AML-193 (cell line): ENCODE measurements at regions not wholly inside any gene's neighbourhood (a gene's known extent, or its start where the extent isn't known, plus 50 kb on each side); places are given as distances from the start of the nearest gene placed in this dataset.
"Not testable (repeated sequence)": the region's sequence is repeated elsewhere in the genome, so short reads cannot be mapped to it uniquely, and the experiment has no call there.

Experiments
- DNase-seq, 2 experiments: peaks; one replicate each; lab custom pipeline; 2025; lab: John Stamatoyannopoulos, UW

DNA sequence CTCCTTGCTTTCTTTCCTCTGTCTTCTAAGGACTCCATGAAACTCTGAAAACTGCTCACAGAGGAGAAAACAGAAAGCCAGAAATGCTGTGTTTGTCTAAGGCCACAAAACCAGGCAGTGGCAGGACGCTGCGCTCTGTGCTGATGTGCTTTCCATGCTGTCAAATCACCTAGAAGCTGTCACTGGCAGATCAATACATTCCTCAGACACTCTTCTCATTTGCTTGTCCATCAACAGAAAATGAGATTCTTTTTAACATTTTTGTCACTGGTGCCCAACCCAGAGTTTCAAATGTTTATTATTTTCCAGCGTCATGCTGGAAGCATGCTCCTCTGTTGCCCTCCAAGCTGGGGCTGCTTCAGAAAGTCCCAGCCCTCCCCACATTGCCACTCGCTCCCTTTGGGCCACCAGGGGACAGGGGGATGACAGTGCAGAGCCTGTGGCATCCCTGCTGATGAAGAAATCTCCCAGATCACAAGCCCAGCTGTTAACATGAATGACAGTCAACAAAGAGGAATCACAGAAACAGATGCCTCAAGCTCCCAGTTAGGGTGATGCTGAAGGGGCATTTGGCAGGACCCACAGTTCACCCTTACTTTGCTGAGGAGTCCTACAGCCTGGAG is 117.5 kb upstream of the MEIS1 start:
- DNase-seq = no peak

DNA sequence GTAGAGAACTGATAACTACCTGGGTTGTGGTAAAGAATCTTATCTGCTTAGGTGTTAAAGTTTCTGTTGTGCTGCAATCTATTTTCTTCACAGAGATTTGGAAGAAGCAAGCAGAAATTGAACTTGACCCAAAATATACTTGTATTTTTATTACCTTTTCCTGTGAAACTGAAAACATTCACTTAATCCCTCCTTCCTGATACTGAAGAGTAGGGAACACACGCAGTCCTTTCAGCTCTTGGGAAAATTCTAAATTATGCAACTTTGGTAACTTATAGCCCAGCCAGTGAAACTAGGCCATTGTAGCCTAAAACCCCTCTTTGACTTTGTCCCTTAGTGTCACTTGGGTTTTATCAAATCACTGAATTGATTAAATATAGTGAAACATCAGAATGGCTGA is 128.4 kb upstream of the MEIS1 start:
- no peak for DNase-seq

DNA sequence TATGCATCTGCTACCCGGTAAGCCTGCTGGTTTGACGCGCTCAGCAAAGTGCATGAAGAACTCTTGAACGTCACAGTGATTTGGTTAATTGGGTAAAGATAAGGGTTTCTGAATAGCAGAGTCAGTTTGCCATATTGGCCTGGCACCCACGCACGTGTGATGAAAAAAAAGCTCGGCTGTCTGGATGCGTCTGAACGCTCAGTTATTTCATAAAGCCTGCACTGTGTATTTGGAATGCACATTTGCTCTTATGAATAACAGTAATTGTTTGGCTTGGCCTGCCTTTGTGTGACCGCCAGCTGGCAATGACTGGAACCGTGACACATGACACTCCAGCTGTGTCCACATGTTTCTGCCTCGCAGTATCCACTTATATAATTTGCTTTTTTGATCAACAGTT is 129.2 kb upstream of the MEIS1 start:
- DNase-seq = no peak

- DNase-seq = no peak
These were observed 131.5 kb upstream of the MEIS1 start for GRCh38 chr2:66303471-66303870.

GRCh38 chr2:66301767-66302140 is 133.2 kb upstream of the MEIS1 start:
- no peak for DNase-seq

DNA sequence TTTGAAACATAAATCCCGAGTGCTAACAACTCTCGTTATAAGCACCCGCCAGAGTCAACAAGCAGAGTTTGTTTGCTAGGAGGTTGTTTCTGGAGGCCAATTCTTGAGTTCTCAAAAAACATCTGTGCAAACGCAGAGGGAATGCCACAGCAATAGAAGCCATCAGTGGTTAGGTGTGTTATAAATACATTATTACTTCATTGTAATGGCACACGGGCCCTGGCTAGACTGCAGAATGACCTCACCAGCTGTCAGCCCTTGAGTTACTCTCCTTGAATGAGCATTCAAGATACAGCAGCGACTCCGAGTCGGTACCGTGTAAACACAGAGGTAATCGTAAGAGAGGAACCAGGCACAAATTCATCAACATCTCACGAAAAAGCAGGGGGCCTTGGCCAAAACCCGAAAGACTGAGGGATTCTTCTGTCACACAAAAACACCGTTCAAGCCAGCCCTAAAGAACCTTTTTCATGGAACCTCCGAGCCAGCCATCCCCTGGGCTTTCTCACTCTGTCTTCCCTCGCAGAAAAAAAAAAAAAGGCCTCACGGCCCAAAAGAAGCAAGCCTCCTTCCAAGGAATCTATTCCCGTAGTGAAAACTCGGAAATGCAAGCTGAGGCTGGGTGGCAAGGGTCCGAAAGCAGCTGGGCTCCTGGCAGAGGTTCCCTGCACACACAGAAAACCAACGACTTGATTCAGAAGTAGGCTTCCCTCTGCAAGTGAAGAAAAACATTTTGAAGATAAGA is 133.7 kb upstream of the MEIS1 start:
- no peak for DNase-seq

- DNase-seq = no peak
These were observed 151.1 kb upstream of the MEIS1 start for GRCh38 chr2:66283787-66284186.

DNA sequence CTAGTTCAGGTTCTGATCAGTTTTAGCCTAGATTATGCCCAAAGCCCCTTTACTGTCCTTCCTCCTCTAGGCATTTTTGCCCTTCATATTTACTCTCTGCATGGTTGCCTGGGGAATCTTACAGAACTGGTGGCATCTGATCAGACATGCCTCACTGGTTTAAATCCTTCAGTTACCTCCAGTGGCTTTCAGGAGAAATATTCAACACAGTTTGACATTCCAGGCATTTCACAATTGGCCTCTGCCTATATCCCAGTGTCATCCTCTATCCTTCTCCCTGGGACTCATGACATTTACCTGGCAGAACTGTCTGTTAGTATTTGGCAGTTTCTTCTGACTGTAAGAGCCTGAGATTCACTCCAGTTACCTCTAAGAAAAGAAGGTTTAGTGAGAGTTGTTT is 152.9 kb upstream of the MEIS1 start:
- DNase-seq = no peak

DNA sequence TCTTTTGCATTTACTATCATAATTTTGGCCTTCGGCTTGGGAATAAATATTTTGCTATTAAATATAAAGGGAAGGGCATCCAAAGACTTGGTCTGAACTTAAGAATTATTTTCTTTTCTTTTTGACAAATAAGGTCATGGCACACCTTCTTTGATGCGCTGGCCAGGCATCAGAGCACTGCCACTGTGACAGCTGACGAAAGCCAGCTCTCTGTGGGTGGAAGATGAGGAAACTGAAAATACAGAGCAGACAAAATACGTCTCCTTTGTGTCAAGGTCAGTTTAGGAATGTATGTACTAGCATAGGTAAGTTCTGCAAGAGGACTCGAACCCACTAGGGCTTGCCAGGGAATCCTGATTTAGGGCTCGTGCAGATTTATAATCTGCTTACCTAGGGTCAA is 155.9 kb upstream of the MEIS1 start:
- no peak for DNase-seq

DNA sequence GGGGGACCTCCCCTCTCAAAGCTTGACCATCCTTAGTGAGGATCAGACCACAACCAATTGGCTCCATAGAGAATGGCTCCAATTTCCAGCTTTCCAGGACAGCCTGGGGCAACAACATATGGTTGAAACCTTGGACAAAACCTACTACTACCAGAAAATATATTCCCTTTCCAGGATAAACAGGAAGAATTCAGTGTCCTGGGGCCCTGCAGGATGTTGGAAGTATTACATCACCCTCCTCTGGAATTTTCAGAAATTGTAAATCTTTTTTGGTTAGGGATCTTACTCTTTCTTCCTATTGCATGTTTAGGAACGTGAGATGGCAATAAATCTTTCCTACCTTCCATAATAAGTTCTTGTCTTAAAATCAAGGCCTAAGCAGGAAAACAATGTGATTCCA is 158.9 kb upstream of the MEIS1 start:
- DNase-seq = no peak

DNA sequence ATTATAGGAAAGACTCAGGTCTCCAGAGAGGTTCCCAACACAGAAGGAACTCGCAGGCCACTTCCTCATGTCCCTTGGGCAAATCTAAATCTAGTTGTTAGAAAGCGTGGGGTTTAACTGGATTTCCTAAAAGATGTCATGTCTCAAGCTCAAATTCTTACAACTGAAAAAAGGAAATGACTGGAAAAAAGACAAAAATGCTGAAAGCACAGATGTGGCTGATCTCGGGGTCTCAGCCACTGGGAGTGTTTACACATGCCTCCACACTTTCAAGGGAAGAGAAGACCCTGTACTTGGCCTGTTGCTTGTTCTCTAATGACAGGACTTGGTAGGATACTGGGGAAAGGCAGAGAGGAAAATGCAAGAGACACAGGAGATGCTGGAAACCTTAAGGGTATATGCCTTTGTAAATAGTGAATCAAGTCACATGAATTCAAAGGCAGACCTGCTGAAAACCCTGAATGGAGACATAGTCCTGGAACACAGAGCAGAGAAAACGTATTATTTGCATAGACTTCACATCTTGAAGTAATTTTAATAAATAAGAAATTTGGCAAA is 160.9 kb upstream of the MEIS1 start:
- DNase-seq = no peak

- no peak for DNase-seq
These were observed 162.2 kb upstream of the MEIS1 start for GRCh38 chr2:66272751-66273150.

DNA sequence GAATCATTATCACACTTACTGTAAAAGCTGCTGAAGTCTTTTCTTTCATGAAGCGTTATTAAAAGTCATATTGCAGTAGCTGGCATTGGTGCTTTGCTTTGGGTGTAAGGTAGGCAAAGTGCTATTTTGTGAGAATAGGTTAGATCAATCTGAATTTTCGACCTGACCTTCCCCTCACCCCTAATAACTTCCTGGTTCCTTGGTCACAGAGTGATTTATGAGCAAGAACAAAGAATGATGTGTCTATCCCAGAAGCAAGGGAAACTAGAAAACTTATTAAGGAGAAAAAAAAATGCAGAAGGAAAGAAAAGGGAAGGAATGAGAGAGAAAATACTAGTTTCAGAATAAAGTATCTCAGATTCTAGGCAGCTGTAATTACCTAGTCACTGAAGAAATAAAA is 163.1 kb upstream of the MEIS1 start:
- no peak for DNase-seq

DNA sequence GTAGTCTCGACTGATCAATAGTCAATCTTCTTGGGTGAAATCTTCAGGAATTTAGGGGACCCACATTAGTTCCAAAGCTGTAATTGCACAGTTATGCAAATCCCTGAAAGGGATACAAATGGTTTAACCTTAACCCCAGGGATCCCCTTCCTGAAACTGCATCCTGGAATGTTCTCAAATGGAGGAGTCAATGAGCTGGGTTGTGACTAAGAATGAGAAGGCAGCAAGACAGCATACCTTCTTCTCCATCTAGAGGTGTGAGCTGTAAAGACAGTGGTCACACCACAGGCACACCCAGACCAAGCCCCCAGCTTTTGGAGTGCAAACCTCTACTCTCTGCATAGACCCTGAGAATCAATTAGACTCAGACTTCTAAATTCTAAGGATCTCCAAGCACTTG is 164.7 kb upstream of the MEIS1 start:
- DNase-seq = no peak

GRCh38 chr2:66269166-66269565 is 165.8 kb upstream of the MEIS1 start:
- no peak for DNase-seq

GRCh38 chr2:66268756-66269155 is 166.2 kb upstream of the MEIS1 start:
- DNase-seq = no peak

DNA sequence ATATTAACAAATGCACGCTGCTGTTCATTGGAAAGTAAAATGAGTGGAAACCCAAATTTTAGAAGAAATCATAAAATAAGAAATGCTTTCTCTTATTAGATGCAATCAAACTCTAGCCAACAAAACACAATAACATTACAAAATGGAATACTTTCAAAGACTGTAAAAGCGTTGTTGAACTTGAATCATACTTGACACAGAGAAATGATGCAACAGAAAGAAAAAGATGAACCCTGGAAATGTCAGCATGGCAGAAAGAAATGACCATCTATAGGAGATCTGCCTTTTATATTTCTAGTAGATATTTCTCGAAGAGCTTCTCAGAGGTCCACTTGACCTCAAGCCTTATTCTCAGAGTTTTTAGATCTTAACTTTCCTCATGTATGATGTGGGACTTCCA is 170.6 kb upstream of the MEIS1 start:
- no peak for DNase-seq

GRCh38 chr2:66255867-66256266 is 179.1 kb upstream of the MEIS1 start:
- DNase-seq = no peak

GRCh38 chr2:66255136-66255535 is 179.8 kb upstream of the MEIS1 start:
- no peak for DNase-seq

- no peak for DNase-seq
These were observed 181.9 kb upstream of the MEIS1 start for GRCh38 chr2:66253066-66253465.

DNA sequence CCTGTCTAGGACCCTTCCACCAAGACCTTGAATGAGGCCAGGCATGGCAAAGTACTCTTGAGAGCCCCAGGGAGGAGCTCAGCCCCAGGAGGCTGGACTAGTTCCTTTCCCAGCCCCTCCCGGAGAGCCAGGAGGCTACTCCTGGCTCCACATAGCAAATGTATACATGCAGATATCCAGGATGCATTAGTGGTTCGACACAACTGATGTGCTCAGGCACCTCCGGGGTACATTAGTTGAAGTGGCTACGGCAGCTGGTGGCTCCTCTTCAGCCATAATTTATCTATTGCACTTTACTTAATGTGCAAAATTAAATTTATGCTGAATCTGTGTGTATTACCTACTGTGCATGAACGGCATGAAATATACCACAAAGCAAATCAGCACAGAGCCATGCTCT is 182.8 kb upstream of the MEIS1 start:
- no peak for DNase-seq

GRCh38 chr2:66251573-66251972 is 183.4 kb upstream of the MEIS1 start:
- DNase-seq = no peak

- not testable (repeated sequence) for DNase-seq
These were observed 185.8 kb upstream of the MEIS1 start for GRCh38 chr2:66249089-66249488.

DNA sequence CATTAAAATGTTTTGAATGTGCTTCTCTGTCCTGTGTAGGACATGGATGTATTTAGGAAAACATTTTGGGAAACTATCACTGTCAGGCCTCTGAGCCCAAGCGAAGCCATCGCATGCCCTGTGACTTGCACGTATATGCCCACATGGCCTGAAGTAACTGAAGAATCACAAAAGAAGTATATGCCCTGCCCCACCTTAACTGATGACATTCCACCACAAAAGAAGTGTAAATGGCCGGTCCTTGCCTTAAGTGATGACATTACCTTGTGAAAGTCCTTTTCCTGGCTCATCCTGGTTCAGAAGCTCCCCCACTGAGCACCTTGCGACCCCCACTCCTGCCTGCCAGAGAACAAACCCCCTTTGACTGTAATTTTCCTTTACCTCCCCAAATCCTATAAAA is 191.1 kb upstream of the MEIS1 start:
- DNase-seq = not testable (repeated sequence)
